ENCODE measurements at regions not wholly inside any gene's neighbourhood (a gene's known extent, or its start where the extent isn't known, plus 50 kb on each side); places are given as distances from the start of the nearest gene placed in this dataset.

DNA sequence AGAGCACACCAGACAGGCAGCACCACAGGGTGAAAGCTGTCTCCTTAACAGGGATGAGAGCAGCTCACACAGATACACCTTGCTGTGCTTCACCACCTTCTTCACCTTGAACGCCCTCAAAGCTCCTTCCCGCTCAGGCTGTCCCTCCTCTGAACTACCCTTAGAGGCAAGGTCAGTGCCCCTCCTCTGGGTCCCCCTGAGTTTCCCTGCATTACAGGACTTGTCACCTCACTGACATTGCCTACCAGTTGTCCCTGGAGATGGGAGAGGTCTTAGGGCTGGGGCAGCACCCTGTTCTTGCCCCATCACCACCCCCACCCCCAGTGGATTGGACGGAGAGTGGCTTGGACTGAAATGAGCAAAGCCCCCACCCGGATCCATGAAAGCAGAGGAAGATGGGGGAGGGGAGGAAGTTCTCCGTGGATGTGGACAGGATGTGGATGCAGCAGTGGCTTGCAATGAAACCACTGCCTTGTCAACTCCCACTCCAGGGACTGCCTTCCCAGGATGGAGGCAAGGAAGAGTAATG is 73.2 kb upstream of the CDH5 start:
- Mint-ChIP-seq H3K4me1 (peaks cover 17% of the 10 kb centered on the region), H3K27me3 (ENCODE audit: low read depth, poor library complexity) (peaks cover 13% of the 10 kb centered on the region), H3K4me3 (no peak overlapping the region), H3K27ac (no peak overlapping the region), H3K36me3 (ENCODE audit: low read depth) (no peaks in the 10 kb centered on the region), H3K9me3 (no peaks in the 10 kb centered on the region)
- no peak for DNase-seq
- TF ChIP-seq, protein P1, sequence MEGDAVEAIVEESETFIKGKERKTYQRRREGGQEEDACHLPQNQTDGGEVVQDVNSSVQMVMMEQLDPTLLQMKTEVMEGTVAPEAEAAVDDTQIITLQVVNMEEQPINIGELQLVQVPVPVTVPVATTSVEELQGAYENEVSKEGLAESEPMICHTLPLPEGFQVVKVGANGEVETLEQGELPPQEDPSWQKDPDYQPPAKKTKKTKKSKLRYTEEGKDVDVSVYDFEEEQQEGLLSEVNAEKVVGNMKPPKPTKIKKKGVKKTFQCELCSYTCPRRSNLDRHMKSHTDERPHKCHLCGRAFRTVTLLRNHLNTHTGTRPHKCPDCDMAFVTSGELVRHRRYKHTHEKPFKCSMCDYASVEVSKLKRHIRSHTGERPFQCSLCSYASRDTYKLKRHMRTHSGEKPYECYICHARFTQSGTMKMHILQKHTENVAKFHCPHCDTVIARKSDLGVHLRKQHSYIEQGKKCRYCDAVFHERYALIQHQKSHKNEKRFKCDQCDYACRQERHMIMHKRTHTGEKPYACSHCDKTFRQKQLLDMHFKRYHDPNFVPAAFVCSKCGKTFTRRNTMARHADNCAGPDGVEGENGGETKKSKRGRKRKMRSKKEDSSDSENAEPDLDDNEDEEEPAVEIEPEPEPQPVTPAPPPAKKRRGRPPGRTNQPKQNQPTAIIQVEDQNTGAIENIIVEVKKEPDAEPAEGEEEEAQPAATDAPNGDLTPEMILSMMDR (IDR thresholded peaks at IDR 0.05) = no peak

DNA sequence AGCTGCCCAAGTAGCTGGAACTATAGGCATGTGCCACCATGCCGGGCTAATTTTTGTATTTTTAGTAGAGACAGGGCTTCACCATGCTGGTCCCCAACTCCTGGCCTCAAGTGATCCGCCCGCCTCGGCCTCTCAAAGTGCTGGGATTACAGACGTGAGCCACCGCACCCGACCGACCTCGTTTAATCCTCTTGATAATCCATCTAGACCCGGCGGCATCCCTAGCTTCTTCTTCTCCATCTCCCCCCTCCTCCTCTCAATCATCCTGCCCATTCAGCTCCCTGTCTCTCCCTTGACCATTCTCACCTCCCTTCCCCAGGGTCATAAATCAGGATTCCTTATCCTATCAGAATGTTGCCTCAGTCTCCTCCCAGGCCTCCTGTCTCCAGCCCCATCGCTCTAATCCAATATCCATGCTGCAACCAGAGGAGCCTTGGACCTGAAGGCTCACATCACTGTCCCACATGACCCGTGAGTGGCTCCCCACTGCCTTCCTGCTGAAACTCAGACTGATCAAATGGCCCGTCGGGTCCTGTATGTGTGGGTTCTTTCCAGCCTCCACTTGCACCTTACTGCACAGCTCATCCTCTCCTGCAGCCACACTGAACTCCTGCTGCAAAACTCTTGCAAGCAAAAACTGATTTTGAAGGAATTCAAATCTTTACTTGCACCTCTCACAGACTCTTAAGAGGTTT is 74.1 kb upstream of the CDH5 start:
- DNase-seq = no peak
- TF ChIP-seq, protein P1 (IDR thresholded peaks at IDR 0.05) = no peak
- no peaks in the 10 kb centered on the region for H3K9me3 Mint-ChIP-seq

DNA sequence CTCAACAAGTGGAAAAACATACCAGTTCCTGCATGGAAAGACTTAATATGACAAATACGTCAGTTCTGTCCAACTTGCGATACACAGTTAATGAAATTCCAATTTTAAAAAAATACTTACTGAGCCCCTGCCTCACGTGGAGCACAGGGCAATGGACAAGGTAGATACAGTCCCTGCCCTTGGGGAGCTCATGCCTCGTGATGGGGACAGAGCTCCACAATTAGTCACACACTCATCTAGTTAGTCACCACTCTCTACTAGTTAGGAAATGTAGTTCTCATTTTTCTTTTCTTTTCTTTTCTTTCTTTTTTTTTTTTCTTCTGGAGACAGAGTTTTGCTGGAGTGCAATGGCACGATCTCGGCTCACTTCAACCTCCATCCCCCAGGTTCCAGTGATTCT is 74.7 kb upstream of the CDH5 start:
- Mint-ChIP-seq H3K4me3 (no peak overlapping the region), H3K4me1 (peaks cover 28% of the 10 kb centered on the region), H3K27ac (peak overlapping the region; percentile 84), H3K9me3 (no peaks in the 10 kb centered on the region), H3K36me3 (ENCODE audit: low read depth) (no peaks in the 10 kb centered on the region), H3K27me3 (ENCODE audit: low read depth, poor library complexity) (peaks cover 13% of the 10 kb centered on the region)
- DNase-seq = no peak
- TF ChIP-seq, protein P1 (IDR thresholded peaks at IDR 0.05) = no peak

More for the DNA sequence above, 74.1 kb upstream of the CDH5 start:
- H3K4me1 Mint-ChIP-seq = peaks cover 24% of the 10 kb centered on the region
- H3K27ac Mint-ChIP-seq = peak overlapping the region; percentile 84
- H3K36me3 Mint-ChIP-seq (ENCODE audit: low read depth) = no peaks in the 10 kb centered on the region
- H3K27me3 Mint-ChIP-seq (ENCODE audit: low read depth, poor library complexity) = peaks cover 13% of the 10 kb centered on the region
- H3K4me3 Mint-ChIP-seq = no peak overlapping the region

DNA sequence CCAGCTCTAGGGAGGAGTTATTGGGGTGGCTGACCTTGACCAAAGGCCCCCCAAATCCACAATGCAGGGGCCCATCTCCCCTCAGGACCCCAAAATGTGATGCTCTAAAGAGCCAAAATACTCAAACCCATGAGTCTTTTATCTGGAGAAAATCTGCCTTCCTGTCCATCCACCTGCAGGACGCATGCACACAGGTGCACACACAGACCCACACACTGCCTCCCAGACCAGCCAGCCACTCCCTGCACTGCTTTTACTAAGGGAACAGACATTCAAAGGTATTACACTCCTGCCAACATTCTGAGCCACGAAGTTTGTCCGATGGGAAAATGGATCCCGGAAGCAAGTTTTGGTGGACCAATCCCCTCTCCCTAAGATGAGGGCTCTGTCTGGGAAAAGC is 76.1 kb upstream of the CDH5 start:
- no peak for DNase-seq
- TF ChIP-seq, protein P1 (IDR thresholded peaks at IDR 0.05) = no peak
- Mint-ChIP-seq H3K27me3 (ENCODE audit: low read depth, poor library complexity) (peaks cover 9% of the 10 kb centered on the region), H3K36me3 (ENCODE audit: low read depth) (no peaks in the 10 kb centered on the region), H3K4me3 (no peak overlapping the region), H3K9me3 (no peaks in the 10 kb centered on the region), H3K27ac (no peak overlapping the region), H3K4me1 (peaks cover 28% of the 10 kb centered on the region)

DNA sequence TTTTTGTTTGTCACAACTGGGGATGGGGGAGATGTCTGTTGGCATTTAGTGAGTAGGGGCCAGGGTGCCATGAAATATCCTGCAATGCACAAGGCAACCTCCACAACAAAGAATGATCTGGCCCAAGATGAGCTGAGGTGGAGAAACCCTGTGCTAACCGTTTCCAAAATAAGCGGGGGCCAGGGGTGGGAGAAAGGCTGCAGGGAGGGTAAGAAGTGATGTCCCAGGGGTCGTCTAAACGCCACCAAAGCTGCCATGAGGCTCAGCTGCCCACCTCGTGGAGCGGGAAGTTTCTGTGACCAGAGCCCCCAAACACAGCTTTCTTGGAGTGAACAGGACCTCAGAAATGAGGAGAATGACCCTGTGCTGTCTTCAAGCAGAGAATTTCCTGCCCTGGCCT is 76.5 kb upstream of the CDH5 start:
- peaks cover 9% of the 10 kb centered on the region for H3K27me3 Mint-ChIP-seq (ENCODE audit: low read depth, poor library complexity)
- peaks cover 4% of the 10 kb centered on the region for H3K9me3 Mint-ChIP-seq
- no peak for DNase-seq
- TF ChIP-seq, protein P1 (IDR thresholded peaks at IDR 0.05) = no peak
- H3K4me3 Mint-ChIP-seq = no peak overlapping the region
- H3K27ac Mint-ChIP-seq = no peak overlapping the region
- H3K36me3 Mint-ChIP-seq (ENCODE audit: low read depth) = no peaks in the 10 kb centered on the region
- peaks cover 28% of the 10 kb centered on the region for H3K4me1 Mint-ChIP-seq
